Right ventricle myocardium inferior (tissue), 1 donor: ENCODE measurements at regions not wholly inside any gene's neighbourhood (a gene's known extent, or its start where the extent isn't known, plus 50 kb on each side); places are given as distances from the start of the nearest gene placed in this dataset.
"Not testable (repeated sequence)": the region's sequence is repeated elsewhere in the genome, so short reads cannot be mapped to it uniquely, and the experiment has no call there.

Experiments used
- ATAC-seq: fragments of 200-7000 bp; cut with Tn5 transposase; one replicate; pipeline ENCODE4 v1.9.1; 2020; ENCODE audit warnings: mild to moderate bottlenecking, moderate library complexity
- DNase-seq: peaks from one replicate; pipeline ENCODE4 v3.0.0; 2021; ENCODE audit errors: missing footprints
- intact Hi-C: fragments of 100-400 bp; cut with DNase I; formaldehyde crosslinking; loops from one replicate; pipeline ENCODE4 v1.11.0; 2022
- donor health status: DM: no; HTN: yes; CAD: no; lungs with severe emphysema.

DNA sequence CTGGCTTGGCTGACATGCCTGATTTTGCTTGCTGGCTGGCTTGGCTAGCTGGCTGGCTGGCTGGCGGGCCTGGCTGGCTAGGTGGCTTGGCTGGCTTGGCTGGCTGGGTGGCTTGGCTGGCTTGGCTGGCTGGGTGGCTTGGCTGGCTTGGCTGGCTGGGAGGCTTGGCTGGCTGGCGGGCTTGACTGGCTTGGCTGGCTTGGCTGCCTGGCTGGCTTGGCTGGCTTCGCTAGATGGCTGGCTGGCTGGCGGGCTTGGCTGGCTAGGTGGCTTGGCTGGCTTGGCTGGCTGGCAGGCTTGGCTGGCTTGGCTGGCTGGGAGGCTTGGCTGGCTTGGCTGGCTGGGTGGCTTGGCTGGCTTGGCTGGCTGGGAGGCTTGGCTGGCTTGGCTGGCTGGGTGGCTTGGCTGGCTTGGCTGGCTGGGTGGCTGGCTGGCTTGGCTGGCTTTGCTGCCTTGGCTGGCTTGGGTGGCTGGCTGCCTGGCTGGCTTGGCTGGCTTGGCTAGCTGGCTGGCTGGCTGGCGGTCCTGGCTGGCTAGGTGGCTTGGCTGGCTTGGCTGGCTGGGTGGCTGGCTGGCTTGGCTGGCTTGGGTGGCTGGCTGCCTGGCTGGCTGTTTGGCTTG is 2827.0 kb downstream of the RPIA start:
- DNase-seq, result peak; percentile 21
- intact Hi-C loops, ATAC-seq: not testable (repeated sequence)

DNA sequence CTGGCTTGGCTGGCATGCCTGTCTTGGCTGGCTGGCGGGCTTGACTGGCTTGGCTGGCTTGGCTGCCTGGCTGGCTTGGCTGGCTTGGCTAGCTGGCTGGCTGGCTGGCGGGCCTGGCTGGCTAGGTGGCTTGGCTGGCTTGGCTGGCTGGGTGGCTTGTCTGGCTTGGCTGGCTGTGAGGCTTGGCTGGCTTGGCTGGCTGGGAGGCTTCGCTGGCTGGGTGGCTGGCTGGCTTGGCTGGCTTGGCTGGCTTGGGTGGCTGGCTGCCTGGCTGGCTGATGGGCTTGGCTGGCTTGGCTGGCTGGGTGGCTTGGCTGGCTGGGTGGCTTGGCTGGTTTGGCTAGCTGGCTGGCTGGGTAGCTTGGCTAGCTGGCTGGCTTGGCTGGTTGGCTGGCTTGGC is 2827.9 kb downstream of the RPIA start:
- peak; percentile 17 for DNase-seq
- ATAC-seq, intact Hi-C loops: not testable (repeated sequence)

DNA sequence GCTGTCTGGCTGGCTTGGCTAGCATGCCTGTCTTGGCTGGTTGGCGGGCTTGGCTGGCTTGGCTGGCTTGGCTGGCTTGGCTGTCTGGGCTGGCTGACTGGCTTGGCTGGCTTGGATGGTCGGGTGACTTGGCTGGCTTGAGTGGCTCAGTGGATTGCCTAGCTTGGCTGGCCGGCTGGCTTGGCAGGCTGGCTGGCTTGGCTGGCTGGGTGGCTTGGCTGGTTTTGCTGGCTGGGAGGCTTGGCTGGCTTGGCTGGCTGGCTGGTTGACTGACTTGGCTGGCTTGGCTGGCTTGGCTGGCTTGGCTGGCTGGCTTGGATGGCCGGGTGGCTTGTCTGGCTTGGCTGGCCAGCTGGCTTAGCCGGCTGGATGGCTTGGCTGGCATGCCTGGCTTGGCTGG is 2828.4 kb downstream of the RPIA start:
- ATAC-seq, intact Hi-C loops, DNase-seq: not testable (repeated sequence)

DNA sequence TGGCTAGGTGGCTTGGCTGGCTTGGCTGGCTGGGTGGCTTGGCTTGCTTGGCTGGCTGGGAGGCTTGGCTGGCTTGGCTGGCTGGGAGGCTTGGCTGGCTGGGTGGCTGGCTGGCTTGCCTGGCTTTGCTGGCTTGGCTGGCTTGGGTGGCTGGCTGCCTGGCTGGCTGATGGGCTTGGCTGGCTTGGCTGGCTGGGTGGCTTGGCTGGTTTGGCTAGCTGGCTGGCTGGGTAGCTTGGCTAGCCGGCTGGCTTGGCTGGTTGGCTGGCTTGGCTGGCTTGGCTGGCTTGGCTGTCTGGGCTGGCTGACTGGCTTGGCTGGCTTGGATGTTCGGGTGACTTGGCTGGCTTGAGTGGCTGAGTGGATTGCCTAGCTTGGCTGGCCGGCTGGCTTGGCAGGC is 2829.1 kb downstream of the RPIA start:
- intact Hi-C loops, ATAC-seq: not testable (repeated sequence)
- DNase-seq, result peak; percentile 30

DNA sequence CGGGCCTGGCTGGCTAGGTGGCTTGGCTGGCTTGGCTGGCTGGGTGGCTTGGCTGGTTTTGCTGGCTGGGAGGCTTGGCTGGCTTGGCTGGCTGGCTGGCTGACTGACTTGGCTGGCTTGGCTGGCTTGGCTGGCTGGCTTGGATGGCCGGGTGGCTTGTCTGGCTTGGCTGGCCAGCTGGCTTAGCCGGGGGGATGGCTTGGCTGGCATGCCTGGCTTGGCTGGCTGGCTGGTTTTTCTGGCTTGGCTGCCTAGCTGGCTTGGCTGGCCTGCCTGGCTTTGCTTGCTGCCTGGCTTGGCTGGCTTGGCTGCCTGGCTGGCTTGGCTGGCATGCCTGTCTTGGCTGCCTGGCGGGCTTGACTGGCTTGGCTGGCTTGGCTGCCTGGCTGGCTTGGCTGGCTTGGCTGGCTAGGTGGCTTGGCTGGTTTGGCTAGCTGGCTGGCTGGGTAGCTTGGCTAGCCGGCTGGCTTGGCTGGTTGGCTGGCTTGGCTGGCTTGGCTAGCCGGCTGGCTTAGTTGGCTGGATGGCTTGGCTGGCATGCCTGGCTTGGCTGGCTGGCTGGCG is 2829.6 kb downstream of the RPIA start:
- peak; percentile 13 for DNase-seq
- intact Hi-C loops, ATAC-seq: not testable (repeated sequence)

DNA sequence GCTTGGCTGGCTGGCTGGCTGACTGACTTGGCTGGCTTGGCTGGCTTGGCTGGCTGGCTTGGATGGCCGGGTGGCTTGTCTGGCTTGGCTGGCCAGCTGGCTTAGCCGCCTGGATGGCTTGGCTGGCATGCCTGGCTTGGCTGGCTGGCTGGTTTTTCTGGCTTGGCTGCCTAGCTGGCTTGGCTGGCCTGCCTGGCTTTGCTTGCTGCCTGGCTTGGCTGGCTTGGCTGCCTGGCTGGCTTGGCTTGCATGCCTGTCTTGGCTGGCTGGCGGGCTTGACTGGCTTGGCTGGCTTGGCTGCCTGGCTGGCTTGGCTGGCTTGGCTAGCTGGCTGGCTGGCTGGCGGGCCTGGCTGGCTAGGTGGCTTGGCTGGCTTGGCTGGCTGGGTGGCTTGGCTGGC is 2830.5 kb downstream of the RPIA start:
- intact Hi-C loops, DNase-seq, ATAC-seq: not testable (repeated sequence)

DNA sequence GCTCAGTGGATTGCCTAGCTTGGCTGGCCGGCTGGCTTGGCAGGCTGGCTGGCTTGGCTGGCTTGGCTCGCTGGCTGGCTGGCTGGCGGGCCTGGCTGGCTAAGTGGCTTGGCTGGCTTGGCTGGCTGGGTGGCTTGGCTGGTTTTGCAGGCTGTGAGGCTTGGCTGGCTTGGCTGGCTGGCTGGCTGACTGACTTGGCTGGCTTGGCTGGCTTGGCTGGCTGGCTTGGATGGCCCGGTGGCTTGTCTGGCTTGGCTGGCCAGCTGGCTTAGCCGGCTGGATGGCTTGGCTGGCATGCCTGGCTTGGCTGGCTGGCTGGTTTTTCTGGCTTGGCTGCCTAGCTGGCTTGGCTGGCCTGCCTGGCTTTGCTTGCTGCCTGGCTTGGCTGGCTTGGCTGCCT is 2831.4 kb downstream of the RPIA start:
- peak; percentile 6 for DNase-seq
- ATAC-seq, intact Hi-C loops: not testable (repeated sequence)

DNA sequence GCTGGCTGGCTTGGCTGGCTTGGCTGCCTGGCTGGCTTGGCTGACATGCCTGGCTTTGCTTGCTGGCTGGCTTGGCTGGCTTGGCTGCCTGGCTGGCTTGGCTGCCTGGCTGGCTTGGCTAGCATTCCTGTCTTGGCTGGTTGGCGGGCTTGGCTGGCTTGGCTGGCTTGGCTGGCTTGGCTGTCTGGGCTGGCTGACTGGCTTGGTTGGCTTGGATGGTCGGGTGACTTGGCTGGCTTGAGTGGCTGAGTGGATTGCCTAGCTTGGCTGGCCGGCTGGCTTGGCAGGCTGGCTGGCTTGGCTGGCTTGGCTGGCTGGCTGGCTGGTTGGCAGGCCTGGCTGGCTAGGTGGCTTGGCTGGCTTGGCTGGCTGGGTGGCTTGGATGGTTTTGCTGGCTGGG is 2832.3 kb downstream of the RPIA start:
- ATAC-seq, intact Hi-C loops: not testable (repeated sequence)
- peak; percentile 7 for DNase-seq

DNA sequence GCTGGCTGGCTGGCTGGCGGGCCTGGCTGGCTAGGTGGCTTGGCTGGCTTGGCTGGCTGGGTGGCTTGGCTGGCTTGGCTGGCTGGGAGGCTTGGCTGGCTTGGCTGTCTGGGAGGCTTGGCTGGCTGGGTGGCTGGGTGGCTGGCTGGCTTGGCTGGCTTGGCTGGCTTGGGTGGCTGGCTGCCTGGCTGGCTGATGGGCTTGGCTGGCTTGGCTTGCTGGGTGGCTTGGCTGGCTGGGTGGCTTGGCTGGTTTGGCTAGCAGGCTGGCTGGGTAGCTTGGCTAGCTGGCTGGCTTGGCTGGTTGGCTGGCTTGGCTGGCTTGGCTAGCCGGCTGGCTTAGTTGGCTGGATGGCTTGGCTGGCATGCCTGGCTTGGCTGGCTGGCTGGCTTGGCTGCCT is 2834.1 kb downstream of the RPIA start:
- peak; percentile 37 for DNase-seq
- ATAC-seq, intact Hi-C loops: not testable (repeated sequence)

DNA sequence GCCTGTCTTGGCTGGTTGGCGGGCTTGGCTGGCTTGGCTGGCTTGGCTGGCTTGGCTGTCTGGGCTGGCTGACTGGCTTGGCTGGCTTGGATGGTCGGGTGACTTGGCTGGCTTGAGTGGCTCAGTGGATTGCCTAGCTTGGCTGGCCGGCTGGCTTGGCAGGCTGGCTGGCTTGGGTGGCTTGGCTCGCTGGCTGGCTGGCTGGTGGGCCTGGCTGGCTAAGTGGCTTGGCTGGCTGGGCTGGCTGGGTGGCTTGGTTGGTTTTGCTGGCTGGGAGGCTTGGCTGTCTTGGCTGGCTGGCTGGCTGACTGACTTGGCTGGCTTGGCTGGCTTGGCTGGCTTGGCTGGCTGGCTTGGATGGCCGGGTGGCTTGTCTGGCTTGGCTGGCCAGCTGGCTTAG is 2834.6 kb downstream of the RPIA start:
- ATAC-seq, intact Hi-C loops: not testable (repeated sequence)
- DNase-seq, result peak; percentile 41

DNA sequence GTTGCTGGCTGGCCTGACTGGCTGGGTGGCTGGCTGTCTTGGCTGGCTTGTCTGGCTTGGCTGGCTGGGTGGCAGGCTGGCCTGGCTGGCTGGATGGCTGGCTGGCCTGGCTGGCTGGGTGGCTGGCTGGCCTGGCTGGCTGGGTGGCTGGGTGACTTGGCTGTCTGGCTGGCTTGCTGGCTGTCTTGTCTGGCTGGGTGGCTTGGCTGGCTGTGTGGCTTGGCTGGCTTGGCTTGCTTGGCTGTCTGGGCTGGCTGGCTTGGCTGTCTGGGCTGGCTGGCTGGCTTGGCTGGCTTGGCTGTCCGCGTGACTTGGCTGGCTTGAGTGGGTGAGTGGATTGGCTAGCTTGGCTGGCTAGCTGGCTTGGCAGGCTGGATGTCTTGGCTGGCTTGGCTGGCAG is 2835.6 kb downstream of the RPIA start:
- intact Hi-C loops, ATAC-seq, DNase-seq: not testable (repeated sequence)

DNA sequence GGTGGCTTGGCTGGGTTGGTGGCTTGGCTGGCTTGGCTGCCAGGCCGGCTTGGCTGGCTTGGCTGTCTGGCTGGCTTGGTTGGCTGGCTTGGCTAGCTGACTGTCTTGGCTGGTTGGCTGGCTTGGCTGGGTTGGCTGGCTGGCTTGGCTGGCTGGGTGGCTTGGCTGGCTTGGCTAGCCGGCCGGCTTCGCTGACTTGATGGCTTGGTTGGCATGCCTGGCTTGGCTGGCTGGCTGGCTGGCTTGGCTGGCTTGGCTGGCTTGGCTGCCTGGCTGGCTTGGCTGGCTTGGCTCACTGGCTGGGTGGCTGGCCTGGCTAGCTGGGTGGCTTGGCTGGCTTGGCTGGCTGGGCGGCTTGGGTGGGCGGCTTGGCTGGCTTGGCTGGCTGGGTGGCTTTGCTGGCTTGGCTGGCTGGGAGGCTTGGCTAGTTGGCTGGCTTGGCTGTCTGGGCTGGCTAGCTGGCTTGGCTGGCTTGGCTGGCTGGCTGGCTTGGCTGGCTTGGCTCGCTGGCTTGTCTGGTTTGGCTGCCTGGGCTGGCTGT is 2836.1 kb downstream of the RPIA start:
- peak; percentile 65 for DNase-seq
- intact Hi-C loops, ATAC-seq: not testable (repeated sequence)

DNA sequence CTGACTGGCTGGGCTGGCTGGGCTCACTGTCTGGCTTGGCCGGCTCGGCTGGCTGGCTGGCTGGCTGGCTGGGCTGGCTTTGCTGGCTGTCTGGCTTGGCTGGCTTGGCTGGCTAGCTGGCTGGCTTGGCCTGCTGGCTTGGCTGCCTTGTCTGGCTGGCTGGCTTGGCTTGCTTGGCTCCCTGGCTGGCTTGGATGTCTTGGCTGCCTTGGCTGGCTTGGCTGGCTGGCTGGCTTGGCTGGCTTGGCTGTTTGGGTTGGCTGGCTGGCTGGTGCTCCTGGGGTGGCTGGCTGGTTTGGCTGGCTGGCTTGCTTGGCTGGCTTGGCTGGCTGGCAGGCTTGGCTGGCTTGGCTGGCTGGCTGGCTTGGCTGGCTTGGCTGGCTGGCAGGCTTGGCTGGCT is 2836.9 kb downstream of the RPIA start:
- ATAC-seq, intact Hi-C loops: not testable (repeated sequence)
- DNase-seq, result peak; percentile 39

DNA sequence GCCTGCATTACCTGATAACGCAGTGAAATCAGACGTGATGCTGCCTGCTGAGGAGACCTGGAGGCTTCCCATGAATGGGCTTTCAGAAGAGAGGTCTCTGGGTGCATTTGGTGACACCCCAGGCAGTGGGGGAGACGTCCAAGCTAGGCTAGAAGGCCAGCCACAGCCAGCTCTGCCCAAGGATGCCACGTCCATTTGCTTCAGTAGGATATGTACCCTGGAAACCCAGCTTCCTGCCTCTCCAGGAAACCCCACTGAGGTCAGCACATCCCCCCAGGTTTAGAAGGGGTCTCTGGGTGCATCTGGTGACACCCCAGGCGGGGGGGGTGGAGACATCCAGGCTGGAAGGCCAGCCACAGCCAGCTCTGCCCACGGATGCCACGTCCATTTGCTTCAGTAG is 2844.6 kb downstream of the RPIA start:
- peak; percentile 15 for DNase-seq
- ATAC-seq, result not testable (repeated sequence)

DNA sequence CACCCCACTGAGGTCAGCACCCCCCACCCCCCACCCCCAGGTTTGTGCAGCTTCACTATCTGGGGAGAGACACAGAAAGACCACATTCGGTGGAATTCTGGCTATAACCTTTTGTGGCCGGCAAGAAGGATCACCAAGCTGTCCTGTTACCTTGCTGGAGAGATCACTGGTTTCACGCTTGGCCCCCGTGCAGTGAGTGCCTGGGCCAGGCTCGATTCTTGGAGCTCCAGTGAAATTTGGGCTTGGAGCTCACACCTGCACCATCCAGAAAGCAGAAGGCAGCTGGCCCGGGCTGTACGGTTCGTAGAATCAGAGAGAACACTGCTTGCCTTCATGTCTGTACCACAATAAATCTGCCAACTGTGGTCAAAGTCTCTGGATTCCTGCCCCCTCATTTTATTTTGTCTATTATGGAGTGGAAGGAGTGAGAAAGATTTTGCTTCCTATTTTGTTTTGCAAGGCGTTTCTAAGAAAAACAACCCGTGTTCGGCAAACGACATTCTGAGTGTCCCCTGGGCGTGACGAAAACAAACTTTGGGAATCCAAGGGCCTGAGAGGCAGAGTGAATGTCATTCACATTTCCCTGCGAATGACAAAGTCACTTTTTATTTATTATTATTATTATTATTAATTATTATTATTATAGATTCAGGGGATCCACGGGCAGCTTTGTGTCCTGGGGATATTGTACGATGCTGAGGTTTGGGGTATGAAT is 2845.2 kb downstream of the RPIA start:
- DNase-seq, result peak; percentile 18
- intact Hi-C loops, ATAC-seq: not testable (repeated sequence)

More for the DNA sequence above, 2844.6 kb downstream of the RPIA start:
- intact Hi-C loops, result not testable (repeated sequence)

DNA sequence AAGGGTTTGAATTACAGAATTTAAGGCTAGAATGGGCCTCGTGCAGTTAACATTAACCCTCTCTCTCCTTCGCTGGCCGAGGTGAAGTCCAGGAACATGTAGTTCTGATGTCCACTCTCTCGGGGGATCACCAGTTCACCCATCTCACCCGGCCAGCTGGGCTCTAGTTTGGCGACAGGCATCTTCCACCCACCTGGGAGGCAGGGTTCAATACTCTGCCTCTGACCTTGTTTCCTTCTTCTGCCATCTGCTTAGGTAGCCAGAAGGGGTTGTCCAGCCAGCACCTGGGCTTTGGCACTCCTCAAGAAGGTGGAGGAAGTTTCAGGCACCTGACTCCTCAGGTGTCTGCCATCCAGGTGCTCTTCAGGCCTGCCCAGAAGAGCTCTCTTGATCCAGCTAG is 2857.8 kb downstream of the RPIA start:
- intact Hi-C loops, ATAC-seq: not testable (repeated sequence)
- DNase-seq, result peak; percentile 45

DNA sequence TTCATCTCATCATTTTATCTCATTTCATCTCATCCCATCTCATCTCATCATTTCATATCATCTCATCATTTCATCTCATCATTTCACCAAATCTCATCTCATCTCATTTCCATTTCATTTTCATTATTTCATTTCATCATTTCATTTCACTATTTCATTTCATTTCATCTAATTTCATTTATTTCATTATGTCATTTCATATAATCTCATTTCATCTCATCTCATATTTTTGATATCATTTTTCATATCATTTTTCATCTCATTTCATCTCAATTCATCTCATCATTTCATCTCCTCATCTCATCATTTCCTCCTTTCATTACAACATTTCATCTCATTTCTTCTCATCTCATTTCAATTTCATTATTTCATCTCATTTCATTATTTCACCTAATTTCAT is 2866.8 kb downstream of the RPIA start:
- intact Hi-C loops, ATAC-seq, DNase-seq: not testable (repeated sequence)

DNA sequence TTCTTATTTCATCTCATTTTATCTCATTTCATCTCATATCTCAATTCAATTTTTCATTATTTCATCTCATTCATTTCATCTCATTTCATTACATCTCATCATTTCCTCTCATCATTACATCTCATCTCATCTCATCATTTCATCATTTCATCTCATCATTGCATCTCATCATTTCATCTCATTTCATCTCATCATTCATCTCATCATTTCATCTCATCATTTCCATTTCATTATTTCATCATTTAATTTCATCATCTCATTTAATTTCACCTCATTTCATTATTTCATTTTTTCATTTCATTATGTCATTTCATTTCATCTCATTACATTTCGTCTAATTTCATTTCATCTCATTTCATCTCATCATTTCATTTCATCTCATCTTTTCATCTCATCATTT is 2867.8 kb downstream of the RPIA start:
- ATAC-seq, DNase-seq, intact Hi-C loops: not testable (repeated sequence)

DNA sequence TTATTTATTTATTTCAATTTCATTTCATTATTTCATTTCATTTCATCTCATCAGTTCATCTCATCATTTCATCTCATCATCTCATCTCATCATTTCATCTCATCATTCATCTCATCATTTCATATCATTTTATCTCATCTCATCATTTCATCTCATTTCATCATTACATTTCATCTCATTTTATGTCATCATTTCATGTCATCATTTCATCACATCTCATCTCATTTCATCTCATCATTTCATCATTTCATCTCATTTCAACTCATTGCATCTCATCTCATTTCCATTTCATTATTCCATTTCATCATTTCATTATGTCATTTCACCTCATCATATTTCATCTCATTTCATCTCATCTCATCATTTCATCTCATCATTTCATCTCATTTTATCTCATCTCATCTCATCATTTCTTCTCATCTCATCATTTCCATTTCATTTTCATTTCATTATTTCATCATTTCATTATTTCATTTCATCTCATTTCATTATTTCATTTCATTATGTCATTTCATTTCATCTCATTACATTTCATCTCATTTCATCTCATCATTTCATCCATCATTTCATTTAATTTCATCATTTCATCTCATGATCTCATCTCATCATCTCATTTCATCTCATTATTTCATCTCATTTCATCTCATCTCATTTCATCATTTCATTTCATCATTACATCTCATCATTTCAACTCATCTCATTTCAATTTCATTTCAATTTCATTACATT is 2868.6 kb downstream of the RPIA start:
- DNase-seq, intact Hi-C loops, ATAC-seq: not testable (repeated sequence)
